AG20443 (cell line): ENCODE measurements at regions not wholly inside any gene's neighbourhood (a gene's known extent, or its start where the extent isn't known, plus 50 kb on each side); places are given as distances from the start of the nearest gene placed in this dataset.

Source experiments
- DNase-seq: peaks from one replicate; pipeline ENCODE4 v3.0.0; 2012; ENCODE audit warnings: low spot score, mixed read lengths

GRCh38 chr3:193780397-193780796, 187.4 kb downstream of the OPA1 start:
- no peak for DNase-seq

GRCh38 chr3:193780810-193781478, 187.9 kb downstream of the OPA1 start:
- peak; percentile 93 for DNase-seq

DNA sequence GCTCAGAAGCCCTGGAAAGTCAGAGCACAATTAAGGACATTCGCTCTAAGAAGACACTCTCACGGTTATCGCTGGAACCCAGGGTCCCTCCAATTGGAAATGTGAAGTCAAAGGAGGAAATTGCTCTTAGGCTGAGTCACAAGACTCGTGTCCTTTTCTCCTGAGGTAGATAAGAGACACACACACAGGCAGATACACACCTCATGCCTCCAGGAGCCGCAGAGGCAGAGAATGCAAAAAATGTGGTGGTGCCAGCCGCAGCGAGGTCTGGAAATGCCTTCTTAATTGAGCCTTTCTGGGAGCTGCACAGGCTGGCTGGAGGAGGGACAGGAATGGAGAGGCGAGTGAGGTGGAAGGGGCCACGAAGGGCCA, 189.3 kb downstream of the OPA1 start:
- no peak for DNase-seq

GRCh38 chr3:193782747-193783146, 189.7 kb downstream of the OPA1 start:
- DNase-seq, result no peak

DNA sequence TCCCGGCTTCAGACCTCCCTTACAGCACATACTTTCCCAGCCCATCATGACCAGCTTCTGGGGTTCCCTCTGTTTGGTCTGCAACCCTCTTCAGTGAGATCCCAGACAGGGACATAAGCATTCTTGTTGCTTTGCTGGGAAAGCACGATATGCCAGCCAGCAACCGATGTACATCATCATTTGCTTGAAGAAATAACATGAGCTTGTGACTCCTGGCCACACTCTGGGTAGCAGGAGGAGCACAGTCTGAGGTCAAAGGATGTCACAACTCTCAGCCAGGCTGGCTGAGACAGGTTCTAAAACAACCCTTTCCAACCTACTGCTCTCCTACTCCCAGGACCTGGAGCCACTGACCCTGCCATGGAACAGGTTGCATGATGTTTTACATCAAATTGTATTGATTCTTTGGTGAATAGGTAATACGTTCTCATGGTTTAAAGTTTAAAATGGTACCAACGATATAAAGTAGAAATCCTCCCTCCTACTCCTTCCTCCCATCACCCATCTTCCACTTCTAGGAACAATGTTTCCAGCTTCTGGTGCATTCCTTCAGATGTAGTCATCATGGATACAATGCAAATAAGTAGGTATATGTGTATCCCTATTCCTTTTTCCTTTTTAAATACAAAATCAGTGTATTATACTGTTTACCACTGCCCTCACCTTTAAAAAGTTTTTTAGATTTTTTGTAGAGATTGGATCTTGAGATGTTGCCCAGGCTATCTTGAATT, 190.3 kb downstream of the OPA1 start:
- no peak for DNase-seq

DNA sequence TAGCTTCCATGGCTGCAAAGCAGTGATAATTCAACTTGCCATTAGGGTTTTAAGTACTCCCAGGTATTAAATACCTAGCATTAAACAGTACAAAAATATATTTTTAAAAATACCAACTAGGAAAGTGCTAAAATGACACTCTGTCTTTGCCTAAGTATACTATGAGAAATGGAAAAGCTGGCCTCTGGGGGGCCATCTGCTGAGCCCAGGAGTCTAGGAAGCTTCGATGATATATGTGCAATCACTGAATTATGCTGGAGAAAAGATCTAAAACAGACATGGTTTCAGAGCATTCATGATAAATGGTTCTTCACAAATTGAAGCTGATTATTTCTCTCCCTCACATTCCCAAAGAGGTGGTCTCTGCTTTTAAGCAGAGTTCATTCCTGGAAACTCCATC, 191.8 kb downstream of the OPA1 start:
- no peak for DNase-seq

DNA sequence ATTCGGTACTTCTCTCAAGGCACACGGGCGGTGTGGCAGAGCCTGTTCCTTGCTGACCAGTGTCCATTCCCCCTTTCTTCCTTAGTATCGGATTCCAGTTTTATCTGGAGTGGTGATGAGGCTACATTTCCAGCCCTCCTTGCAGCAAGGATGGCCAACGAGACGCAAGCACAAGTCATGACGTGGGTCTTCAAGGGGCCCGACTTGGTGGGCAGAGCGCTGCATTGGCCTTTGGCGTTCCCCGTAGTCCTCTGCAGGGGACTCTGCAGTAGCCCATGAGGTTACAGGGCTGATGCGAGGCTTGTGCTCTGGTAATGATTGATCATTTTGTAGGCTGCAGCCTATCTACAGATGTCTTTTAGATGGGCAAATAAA, 194.5 kb downstream of the OPA1 start:
- no peak for DNase-seq

DNA sequence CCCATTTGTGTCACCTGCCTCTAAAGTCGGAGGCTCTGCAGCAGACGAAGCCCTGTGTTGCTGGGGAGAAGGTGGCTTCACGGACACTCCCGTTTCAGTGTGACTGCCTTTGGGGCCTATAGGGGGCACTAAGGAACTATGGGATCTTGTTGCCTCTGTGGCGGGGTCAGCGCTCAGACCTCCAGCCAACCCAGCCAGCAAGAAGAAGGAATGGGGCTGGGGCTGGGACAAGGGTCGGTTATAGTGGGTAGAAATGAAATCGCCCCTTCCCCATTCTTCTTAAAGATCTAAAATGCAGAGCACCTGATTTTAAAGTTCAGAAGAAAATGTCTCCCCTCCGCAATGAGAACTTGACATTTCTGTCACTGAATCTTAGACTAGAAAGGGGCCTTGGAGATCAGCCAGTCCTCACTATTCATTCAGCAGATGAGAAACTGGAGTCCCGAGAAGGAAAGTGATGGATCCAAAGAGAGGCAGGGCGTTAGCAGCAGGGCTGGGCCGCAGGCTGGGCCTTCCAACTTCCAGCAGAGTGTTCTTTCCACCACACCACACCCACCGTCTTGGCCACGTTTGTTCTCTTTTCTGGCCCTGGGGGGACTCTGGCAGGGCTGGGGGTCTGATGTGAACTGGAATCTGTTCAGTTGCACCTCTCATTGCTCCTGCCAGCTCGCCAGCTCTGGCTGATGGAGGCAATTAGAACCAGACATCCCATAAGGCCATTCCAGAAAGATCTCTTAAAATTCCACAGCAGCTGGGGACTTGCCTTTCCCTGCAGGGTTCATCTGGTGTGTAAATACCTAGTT, 195.4 kb downstream of the OPA1 start:
- peak; percentile 90 for DNase-seq

DNA sequence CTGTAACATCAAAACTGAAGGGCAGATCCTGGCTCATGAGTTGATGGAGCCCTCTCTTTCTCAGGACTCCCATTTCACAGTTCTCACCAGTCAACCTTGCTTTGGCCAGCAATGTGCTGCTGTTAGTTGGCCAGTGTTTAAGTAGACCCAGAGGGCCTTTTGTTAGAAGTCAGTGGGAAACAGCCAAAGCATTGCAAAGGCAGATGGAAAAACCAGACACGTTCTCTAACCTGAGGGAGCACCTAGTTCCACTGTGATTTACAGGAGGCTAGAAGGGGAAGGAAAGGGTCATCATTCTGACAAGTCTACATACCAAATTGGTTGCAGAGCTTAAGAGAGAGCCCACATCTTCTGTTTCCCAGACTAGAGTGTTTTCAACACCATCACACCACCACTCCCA, 196.4 kb downstream of the OPA1 start:
- DNase-seq, result no peak

DNA sequence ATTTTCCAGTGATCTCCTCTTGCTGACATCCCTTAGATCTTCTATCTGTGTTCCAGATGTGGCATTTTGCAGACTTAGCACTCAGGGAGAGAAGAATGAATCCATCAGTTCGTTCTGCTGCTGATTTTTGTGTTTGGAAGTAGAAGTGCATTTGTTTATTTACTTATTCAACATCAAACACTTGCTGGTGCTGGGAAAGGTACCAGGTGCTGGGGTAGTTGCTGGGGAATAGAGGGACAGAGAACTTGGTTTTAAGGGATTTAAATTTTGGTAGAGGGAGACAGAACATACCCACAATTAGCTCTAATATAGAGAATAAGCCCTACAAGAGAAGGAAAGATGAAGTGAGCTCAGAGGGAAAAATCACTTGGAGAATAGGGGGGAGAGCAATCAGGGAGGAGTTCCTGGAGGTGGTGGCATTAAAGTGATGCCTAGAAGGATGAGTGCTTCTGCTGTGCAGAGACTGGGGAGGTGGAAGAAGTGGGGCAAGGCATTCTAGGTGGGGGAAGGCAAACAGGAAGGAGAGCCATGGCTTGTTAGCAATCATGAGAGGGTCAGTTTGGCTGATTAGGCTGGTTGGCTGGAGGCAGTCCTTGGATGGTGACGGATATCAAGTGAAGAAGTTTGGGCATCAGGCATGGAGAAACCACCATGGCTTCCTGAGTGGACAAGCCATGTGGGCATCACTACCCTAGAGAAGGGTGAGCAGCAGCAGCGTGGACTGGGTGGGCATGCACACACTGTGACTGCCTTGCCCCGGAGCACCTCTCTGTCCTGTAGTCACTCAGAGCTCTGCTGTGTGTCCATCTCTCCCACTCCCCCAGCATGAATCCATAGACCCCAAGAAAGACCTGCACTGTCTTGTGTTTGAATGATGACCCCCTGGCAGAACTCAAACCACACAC, 197.3 kb downstream of the OPA1 start:
- no peak for DNase-seq

DNA sequence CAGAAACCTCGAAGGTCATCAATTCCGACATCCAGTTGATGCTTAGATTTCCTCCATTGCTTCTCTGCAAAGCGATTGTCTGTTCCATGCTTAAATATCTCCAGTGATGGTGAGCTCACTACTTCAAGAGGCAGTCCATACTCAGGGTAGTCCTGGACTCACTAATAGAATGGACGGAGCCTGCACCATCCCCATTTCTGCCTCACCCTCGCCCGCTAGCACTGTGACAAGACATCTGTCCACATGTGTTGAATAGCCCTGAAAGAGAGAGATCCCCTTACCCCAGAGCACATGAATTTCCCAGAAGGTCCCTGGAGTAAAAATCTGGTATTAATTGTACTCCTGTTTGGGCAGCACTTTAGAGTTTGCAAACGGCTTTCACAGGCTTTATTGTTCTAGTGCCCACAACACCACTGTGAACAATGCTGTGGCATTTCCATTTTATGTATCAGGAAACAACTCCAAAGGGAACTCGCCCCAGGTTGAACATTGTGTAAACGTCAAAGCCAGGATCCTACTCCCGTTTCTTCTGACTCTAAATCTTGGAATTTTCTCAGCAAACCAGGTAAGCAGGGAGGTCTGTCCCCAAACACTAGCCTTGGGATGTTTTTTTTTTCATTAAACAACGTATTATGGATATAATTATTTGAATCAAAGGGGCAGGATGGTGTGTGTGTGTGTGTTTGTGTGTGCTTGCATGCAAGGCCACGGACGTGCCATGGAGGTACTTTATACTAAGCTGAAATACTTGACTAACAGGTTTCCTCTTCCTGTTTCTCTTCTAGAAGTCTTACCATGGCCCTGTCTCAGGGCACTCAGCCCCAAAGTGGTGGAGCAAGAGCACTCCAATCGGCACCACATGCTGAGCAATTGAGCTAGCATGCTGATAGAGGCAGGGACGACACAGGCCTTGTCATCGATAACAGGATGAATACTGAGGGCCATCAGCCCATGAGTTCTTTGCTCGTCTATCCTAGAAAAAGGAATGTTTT, 198.3 kb downstream of the OPA1 start:
- no peak for DNase-seq

- DNase-seq, result no peak
These were observed 200.1 kb downstream of the OPA1 start for GRCh38 chr3:193793123-193793522.

DNA sequence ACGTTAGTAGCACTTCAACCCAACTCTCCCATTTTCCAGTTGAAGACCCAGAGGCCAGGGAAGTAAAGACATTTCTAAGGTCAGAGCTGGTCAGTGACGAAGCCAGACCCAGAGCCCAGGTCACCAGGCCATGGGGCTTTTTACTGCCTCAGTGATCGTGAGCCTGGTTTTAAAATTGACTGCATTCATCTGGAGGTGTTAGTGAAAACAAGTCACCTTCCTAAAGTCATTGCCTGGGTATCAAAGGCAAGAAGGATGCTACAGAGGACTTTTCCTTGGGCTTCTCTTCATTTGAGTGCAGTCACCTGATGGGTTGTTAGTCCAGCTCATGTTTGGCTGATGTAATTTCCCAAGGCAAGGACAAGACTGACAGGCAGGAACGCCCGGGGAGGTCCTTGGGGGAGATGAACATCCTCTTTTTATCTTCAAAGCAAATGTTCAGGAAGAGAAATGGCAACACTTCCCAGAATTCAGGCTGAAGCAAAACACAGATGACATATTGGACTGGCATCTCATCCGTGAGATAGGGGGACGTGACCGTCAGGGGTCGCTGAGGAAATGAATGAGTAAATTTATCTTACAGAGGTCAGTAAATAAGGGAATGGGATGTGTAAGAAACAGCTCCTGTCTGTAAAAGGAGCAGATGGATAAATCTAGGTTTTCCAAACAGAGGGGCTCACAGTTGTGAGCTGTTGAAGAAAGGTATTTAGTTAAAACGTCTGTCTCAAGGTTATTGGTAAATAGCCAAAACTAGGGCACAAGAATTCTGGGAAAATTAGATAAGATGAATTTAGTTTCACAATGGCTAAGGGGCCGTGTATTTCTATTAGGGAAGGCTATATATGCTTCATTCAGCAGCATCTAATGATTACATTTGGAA, 201.2 kb downstream of the OPA1 start:
- no peak for DNase-seq

- no peak for DNase-seq
These were observed 202.2 kb downstream of the OPA1 start for GRCh38 chr3:193795062-193795690.

- DNase-seq, result no peak
These were observed 203.1 kb downstream of the OPA1 start for GRCh38 chr3:193796089-193796488.

GRCh38 chr3:193797566-193797965, 204.6 kb downstream of the OPA1 start:
- no peak for DNase-seq

DNA sequence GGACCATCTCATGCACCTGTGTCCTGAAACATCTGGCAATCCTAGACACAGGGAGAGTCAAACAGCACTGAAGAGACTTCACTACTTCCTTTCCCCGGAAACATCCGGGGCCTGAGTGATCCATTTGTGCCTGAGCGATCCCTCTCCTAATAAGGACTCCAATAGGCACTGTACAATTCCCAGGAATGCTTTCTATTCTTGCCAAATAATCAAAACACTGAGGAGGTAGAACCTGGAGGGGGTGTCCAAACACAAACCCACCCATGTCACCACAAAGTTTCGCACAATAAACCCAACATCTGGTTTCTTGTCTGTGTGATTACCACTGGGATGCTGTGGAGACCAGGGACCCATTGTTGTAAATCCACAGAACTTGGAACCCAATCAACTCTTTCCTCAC, 205.0 kb downstream of the OPA1 start:
- DNase-seq, result no peak

DNA sequence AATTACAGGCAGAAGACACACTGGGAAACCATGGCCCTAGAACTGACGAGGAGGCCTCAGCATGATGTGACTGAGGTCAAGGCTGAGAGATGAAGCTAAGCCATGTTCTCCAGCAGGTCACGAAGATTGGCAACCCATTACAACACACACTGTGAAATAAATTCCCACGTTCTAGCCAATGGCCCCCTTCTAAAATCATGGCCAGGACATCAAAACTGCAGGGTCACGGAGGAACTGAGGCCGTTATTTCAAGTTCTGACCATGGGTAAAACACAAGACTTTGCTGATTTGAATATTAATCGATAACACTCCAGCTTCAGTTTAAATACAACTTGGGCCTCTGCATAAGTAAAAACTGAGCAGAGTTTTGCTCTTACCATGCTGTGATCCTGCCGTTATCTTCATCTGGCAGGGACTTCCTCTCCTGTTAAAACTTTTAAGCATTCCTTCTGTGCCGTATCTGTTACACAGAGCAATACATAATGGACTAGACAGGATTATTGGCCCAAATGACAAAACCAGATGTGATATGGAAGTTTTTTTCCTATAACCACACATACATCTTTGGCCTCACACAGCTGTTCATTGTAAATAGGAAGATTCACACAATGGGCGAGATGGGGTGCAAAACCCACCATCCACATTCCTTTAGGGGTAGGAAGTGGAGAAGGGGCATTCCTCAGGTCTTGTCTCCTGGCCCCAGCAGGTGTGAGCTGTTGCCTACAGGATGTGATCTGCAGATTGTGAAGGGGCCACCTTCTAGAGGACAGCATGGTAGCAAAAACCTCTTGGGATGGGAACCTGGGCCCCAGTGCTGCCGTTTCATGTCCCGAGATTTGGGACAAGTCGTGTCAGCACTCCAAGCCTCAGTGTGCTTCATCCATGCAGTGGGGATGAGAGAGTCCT, 207.4 kb downstream of the OPA1 start:
- no peak for DNase-seq
